ENCODE measurements at regions not wholly inside any gene's neighbourhood (a gene's known extent, or its start where the extent isn't known, plus 50 kb on each side); places are given as distances from the start of the nearest gene placed in this dataset.

DNA sequence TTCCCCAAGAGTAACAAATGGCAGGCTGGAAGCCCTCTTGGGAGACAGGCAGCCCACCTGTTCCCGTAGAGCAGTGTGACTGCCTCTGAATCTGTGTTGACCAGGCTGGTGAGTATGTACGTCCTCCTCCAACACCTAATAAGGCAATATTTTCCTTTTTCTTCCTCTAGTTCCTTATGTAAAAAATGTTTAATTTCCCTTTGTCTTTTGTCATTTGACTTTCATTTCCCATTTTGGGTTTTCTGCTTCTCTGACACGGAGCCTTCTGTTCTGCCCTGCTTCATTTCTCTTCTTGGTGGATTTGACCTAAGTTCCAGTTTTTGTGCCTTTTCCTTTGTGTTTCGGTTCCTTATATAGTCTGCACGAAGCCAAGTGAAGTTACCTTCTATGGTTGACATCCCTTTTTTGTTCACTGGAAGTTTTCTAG lies 65.8 kb upstream of the ATF3 start:
- Histone ChIP-seq H3K27ac (peak overlapping the region in 1 of 4 donors; percentile 59), H3K4me3 (no peak overlapping the region), H3K4me1 (no peaks in the 10 kb centered on the region), H3K27me3 (no peaks in the 10 kb centered on the region), H3K9me3 (no peaks in the 10 kb centered on the region), H3K36me3 (no peaks in the 10 kb centered on the region)
- TF ChIP-seq, protein P1, sequence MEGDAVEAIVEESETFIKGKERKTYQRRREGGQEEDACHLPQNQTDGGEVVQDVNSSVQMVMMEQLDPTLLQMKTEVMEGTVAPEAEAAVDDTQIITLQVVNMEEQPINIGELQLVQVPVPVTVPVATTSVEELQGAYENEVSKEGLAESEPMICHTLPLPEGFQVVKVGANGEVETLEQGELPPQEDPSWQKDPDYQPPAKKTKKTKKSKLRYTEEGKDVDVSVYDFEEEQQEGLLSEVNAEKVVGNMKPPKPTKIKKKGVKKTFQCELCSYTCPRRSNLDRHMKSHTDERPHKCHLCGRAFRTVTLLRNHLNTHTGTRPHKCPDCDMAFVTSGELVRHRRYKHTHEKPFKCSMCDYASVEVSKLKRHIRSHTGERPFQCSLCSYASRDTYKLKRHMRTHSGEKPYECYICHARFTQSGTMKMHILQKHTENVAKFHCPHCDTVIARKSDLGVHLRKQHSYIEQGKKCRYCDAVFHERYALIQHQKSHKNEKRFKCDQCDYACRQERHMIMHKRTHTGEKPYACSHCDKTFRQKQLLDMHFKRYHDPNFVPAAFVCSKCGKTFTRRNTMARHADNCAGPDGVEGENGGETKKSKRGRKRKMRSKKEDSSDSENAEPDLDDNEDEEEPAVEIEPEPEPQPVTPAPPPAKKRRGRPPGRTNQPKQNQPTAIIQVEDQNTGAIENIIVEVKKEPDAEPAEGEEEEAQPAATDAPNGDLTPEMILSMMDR (IDR thresholded peaks at IDR 0.05): no peak
- ATAC-seq (peak in 2 of 4 donors; percentile 72 to 79), FAIRE-seq (no peak), DNase-seq (no peak)
- 76 to 80% methylated on average over 5 of the region's 5 CpGs for WGBS, 2 donors
- intact Hi-C loops (cut with DNase I): no loop called here

DNA sequence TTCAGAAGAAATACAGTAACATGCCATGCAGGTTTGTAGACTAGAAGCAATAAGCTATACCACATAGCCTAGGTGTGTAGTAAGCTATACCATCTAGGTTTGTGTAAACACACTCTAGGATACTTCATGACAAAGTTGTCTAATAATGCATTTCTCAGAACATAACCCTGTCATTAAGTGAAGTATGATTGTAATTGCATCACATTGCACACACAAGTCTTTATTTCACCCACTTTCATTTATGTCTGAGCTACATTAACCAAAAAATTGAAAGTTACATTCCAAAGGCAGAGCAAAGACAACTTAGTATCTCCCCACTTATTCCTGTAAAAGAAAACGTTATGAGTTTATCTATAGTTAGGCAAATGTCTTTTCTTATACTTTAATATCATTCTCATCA lies 64.5 kb upstream of the ATF3 start:
- no peaks in the 10 kb centered on the region for H3K36me3 ChIP-seq
- no peaks in the 10 kb centered on the region for H3K9me3 ChIP-seq
- ATAC-seq (no peak), DNase-seq (no peak), FAIRE-seq (no peak)
- WGBS, 2 donors: 33 to 46% methylated on average over 1 of the region's 1 CpG
- no peak overlapping the region for H3K4me3 ChIP-seq
- intact Hi-C loops (cut with DNase I): no loop called here
- H3K4me1 ChIP-seq: no peaks in the 10 kb centered on the region
- H3K27ac ChIP-seq: no peak overlapping the region
- H3K27me3 ChIP-seq: no peaks in the 10 kb centered on the region
- TF ChIP-seq, protein P1 (IDR thresholded peaks at IDR 0.05): no peak

DNA sequence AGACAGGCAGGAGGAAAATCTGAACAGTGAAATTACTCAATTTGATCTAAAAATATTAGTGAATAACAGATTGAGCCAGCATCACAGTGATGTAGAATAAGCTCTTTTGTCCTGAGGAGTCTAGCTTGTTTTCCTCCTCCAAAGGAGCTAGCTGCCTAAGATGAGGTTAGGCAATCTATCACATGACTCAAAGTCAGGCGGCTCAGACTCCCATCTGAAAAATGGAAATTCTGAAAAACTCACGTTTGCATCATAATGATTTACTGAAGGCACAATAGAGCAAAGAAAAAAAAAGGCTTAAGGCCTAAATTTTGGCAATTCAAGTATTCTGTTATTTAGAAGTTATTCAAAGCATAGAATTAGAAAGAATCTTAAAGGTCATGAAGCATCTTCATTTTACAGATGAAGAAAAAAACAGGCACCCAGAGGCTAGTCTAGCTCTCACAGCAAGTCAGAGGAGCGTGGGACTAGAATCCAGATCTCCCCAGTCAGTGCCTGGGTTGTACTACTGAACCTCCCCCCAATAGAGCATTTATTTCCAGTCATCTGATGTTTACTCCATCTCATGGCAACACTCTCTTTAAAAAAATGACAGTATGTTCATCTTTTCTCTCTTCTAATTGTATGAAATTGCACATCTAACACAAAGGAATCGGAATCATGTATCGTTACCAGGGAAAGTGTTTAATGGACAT lies 62.5 kb upstream of the ATF3 start:
- DNase-seq (no peak), ATAC-seq (peak in 2 of 4 donors; percentile 70 to 80), FAIRE-seq (no peak)
- 82 to 86% methylated on average over 5 of the region's 5 CpGs for WGBS, 2 donors
- no peaks in the 10 kb centered on the region for H3K9me3 ChIP-seq
- H3K27ac ChIP-seq: peak overlapping the region in 1 of 4 donors; percentile 46
- H3K36me3 ChIP-seq: no peaks in the 10 kb centered on the region
- H3K4me3 ChIP-seq: no peak overlapping the region
- no peaks in the 10 kb centered on the region for H3K27me3 ChIP-seq
- intact Hi-C loops (cut with DNase I): no loop called here
- TF ChIP-seq, protein P1 (IDR thresholded peaks at IDR 0.05): no peak
- no peaks in the 10 kb centered on the region for H3K4me1 ChIP-seq

DNA sequence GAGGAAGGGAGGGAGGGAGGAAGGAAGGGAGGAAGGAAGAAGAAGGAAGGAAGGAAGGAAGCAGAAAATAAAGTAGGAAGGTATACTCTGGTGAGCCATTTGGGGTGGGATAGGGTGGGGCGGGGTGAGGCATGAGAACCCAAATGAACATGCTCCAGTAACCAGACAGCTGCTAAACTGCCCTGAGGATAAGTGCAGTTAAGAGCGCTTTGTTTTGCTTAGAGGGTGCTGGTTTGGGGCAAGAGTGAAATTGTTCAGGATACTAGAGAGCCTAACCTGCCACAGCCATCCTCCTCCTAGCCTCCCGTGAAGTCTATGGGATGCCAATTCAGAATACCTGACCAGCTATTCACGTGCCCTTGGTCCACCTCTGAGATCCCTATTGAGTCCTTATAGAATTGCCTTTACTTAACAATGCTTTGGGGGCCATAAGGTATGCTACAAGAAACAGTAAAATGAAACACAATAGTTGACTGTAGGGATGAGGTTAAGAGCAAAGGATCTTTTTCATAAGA lies 59.0 kb upstream of the ATF3 start:
- intact Hi-C loops (cut with DNase I): no loop called here

More for the DNA sequence above, 59.0 kb upstream of the ATF3 start:
- no peaks in the 10 kb centered on the region for H3K9me3 ChIP-seq
- WGBS, 2 donors: 70 to 72% methylated on average over 4 of the region's 4 CpGs
- FAIRE-seq (no peak), ATAC-seq (no peak), DNase-seq (no peak)
- no peaks in the 10 kb centered on the region for H3K4me1 ChIP-seq
- no peaks in the 10 kb centered on the region for H3K36me3 ChIP-seq
- H3K27ac ChIP-seq: no peak overlapping the region
- no peaks in the 10 kb centered on the region for H3K27me3 ChIP-seq
- H3K4me3 ChIP-seq: no peak overlapping the region
- TF ChIP-seq, protein P1 (IDR thresholded peaks at IDR 0.05): no peak
